H1 (cell line): ENCODE measurements at regions not wholly inside any gene's neighbourhood (a gene's known extent, or its start where the extent isn't known, plus 50 kb on each side); places are given as distances from the start of the nearest gene placed in this dataset.
A peak's percentile ranks its signal among the peaks of the same experiment; 100 is the strongest.

Experiments
- CTCF ChIA-PET: fragments of 300-600 bp; sonication (Branson Sonifier 250); formaldehyde crosslinking; loops from one replicate; lab custom pipeline; 2021; ENCODE audit not compliant: partially characterized antibody; lab: Charles Lee
- POLR2A ChIA-PET: fragments of 300-600 bp; sonication (Branson Sonifier 250); formaldehyde crosslinking; loops from one replicate; lab custom pipeline; 2021; ENCODE audit warnings: inconsistent platforms; ENCODE audit not compliant: partially characterized antibody; lab: Charles Lee
- DNase-seq, 2 experiments: peaks; one replicate each; pipeline versions ENCODE4 v3.0.0 to v3.0.0-alpha.2; 2010 to 2022; ENCODE audit warnings: low spot score in 2 of 2, low read depth in 1 of 2, mixed read lengths in 1 of 2
- FAIRE-seq: peaks from 2 replicates; lab custom pipeline; 2011; peaks lifted over from hg19 to GRCh38; lab: Jason Lieb, UNC
- H2AFZ ChIP-seq: 2 replicates; pipeline ENCODE4 v1.8.1; 2012; ENCODE audit warnings: low read length, inconsistent platforms
- H2AK5ac ChIP-seq: 2 replicates; pipeline ENCODE4 v1.6.1; 2013; ENCODE audit warnings: low read depth, low read length
- H2BK120ac ChIP-seq: replicated peaks from 2 replicates; pipeline ENCODE3; 2013; ENCODE audit warnings: low read depth, low read length, inconsistent platforms
- H2BK12ac ChIP-seq: 2 replicates; pipeline ENCODE4 v1.6.1; 2013; ENCODE audit warnings: low read depth, low read length
- H2BK15ac ChIP-seq: 2 replicates; pipeline ENCODE4 v1.6.1; 2013; ENCODE audit warnings: low read length
- H2BK20ac ChIP-seq: 2 replicates; pipeline ENCODE4 v1.6.1; 2013; ENCODE audit warnings: low read length
- H2BK5ac ChIP-seq: 2 replicates; pipeline ENCODE4 v1.6.1; 2013; ENCODE audit warnings: low read depth, low read length
- H3K14ac ChIP-seq: 2 replicates; pipeline ENCODE4 v1.6.1; 2013; ENCODE audit warnings: inconsistent platforms; ENCODE audit not compliant: insufficient read length
- H3K18ac ChIP-seq: 2 replicates; pipeline ENCODE4 v1.6.1; 2013; ENCODE audit warnings: low read length; ENCODE audit errors: extremely low read depth
- H3K23ac ChIP-seq: 2 replicates; pipeline ENCODE4 v1.6.1; 2013; ENCODE audit warnings: inconsistent platforms; ENCODE audit not compliant: insufficient read length
- H3K23me2 ChIP-seq: 2 replicates; pipeline ENCODE4 v1.6.1; 2013; ENCODE audit warnings: low read depth, low read length
- H3K27ac ChIP-seq: 2 replicates; pipeline ENCODE4 v1.6.1; 2011; ENCODE audit warnings: low read depth, low read length, inconsistent platforms
- H3K27me3 ChIP-seq, 4 experiments: replicated peaks in 1 of 4; 1 replicate in 1 of 4; 2 replicates in 3 of 4; pipeline versions ENCODE4 v1.6.1 to v1.8.1; 2011 to 2013; ENCODE audit warnings: low read length in 3 of 4, mild to moderate bottlenecking in 3 of 4, inconsistent platforms in 2 of 4, mixed read lengths in 2 of 4, moderate library complexity in 1 of 4; ENCODE audit not compliant: control insufficient read depth in 3 of 4, insufficient read depth in 3 of 4; ENCODE audit errors: extremely low read depth in 1 of 4
- H3K36me3 ChIP-seq, 4 experiments: 2 replicates each; pipeline versions ENCODE4 v1.6.1 to v1.8.1; 2011 to 2013; ENCODE audit warnings: mild to moderate bottlenecking in 4 of 4, low read length in 3 of 4, moderate library complexity in 2 of 4, control low read depth in 1 of 4, inconsistent platforms in 1 of 4; ENCODE audit not compliant: insufficient read depth in 4 of 4, control insufficient read depth in 2 of 4
- H3K4ac ChIP-seq: replicated peaks from 2 replicates; pipeline ENCODE3; 2013; ENCODE audit warnings: low read length, low read depth, mixed read lengths, inconsistent platforms; ENCODE audit not compliant: insufficient read length
- H3K4me1 ChIP-seq, 4 experiments: replicated peaks in 1 of 4; 1 replicate in 1 of 4; 2 replicates in 3 of 4; pipeline versions ENCODE4 v1.6.1 to v1.8.1; 2011 to 2013; ENCODE audit warnings: low read length in 3 of 4, inconsistent platforms in 2 of 4, mixed read lengths in 1 of 4; ENCODE audit not compliant: insufficient read depth in 4 of 4, control insufficient read depth in 3 of 4
- H3K4me2 ChIP-seq, 2 experiments: 2 replicates each; pipeline versions ENCODE4 v1.6.1 to v1.8.1; 2011 to 2013; ENCODE audit warnings: low read depth in 2 of 2, low read length in 2 of 2, control low read depth in 1 of 2, inconsistent platforms in 1 of 2, mild to moderate bottlenecking in 1 of 2; ENCODE audit not compliant: insufficient read depth in 1 of 2
- H3K4me3 ChIP-seq, 4 experiments: fragments of 200-600, 300-600 bp in 1 of 4; sonication (generic), shearing (Covaris generic), sonication (Bioruptor Twin) in 1 of 4; 2 replicates each; pipeline versions ENCODE4 v1.5.1 to v1.8.1; 2011 to 2016; ENCODE audit warnings: low read length in 4 of 4, low read depth in 3 of 4, control low read depth in 2 of 4, inconsistent platforms in 2 of 4, mild to moderate bottlenecking in 2 of 4, mixed read lengths in 1 of 4, moderate library complexity in 1 of 4; ENCODE audit not compliant: insufficient read depth in 2 of 4; ENCODE audit errors: extremely low read depth in 1 of 4
- H3K56ac ChIP-seq: replicated peaks from 2 replicates; pipeline ENCODE3; 2013; ENCODE audit warnings: low read depth, mild to moderate bottlenecking, mixed read lengths, low read length, inconsistent platforms; ENCODE audit not compliant: insufficient read length
- H3K79me1 ChIP-seq: 2 replicates; pipeline ENCODE4 v1.6.1; 2013; ENCODE audit warnings: low read depth, low read length, control low read depth
- H3K79me2 ChIP-seq, 2 experiments: 2 replicates each; pipeline versions ENCODE4 v1.6.1 to v1.8.1; 2012 to 2013; ENCODE audit warnings: low read length in 2 of 2, mild to moderate bottlenecking in 2 of 2, inconsistent platforms in 1 of 2; ENCODE audit not compliant: insufficient read depth in 2 of 2, control insufficient read depth in 1 of 2
- H3K9ac ChIP-seq, 4 experiments: replicated peaks in 1 of 4; 1 replicate in 1 of 4; 2 replicates in 3 of 4; pipeline versions ENCODE4 v1.6.1 to v1.8.1; 2011 to 2013; ENCODE audit warnings: low read depth in 3 of 4, low read length in 3 of 4, control low read depth in 2 of 4, mild to moderate bottlenecking in 2 of 4, moderate library complexity in 2 of 4, inconsistent platforms in 1 of 4; ENCODE audit errors: extremely low read depth in 1 of 4
- H3K9me3 ChIP-seq, 2 experiments: 2 replicates each; pipeline versions ENCODE4 v1.6.1 to v1.8.1; 2012 to 2013; ENCODE audit warnings: mild to moderate bottlenecking in 2 of 2, moderate library complexity in 2 of 2, control low read depth in 1 of 2, inconsistent platforms in 1 of 2, low read depth in 1 of 2, low read length in 1 of 2, mixed read lengths in 1 of 2; ENCODE audit not compliant: insufficient read depth in 2 of 2
- H4K20me1 ChIP-seq, 2 experiments: replicated peaks in 1 of 2; 2 replicates each; pipeline versions ENCODE3 to v1.8.1; 2011 to 2013; ENCODE audit warnings: inconsistent platforms in 2 of 2, low read length in 2 of 2, mild to moderate bottlenecking in 1 of 2; ENCODE audit not compliant: insufficient read depth in 2 of 2, control insufficient read depth in 1 of 2
- H4K5ac ChIP-seq: 2 replicates; pipeline ENCODE4 v1.6.1; 2013; ENCODE audit warnings: low read length, low read depth, mixed read lengths, inconsistent platforms; ENCODE audit not compliant: insufficient read length
- H4K8ac ChIP-seq: 2 replicates; pipeline ENCODE4 v1.8.0; 2013; ENCODE audit warnings: mild to moderate bottlenecking, moderate library complexity, low read length, inconsistent platforms; ENCODE audit not compliant: insufficient read depth; ENCODE audit errors: extremely low read depth
- H4K91ac ChIP-seq: replicated peaks from 2 replicates; pipeline ENCODE3; 2013; ENCODE audit warnings: low read length, mixed read lengths, inconsistent platforms; ENCODE audit not compliant: insufficient read length
- CTBP2 ChIP-seq: IDR thresholded peaks from 2 replicates; pipeline ENCODE4 v1.7.0; 2011; ENCODE audit warnings: borderline replicate concordance, mild to moderate bottlenecking, moderate library complexity, mixed read lengths, low read length; ENCODE audit not compliant: insufficient read depth, insufficient read length
- TAF1 ChIP-seq: IDR thresholded peaks from 2 replicates; pipeline ENCODE4 v1.6.1; 2011; ENCODE audit warnings: mild to moderate bottlenecking, low read depth, low read length
- WGBS, 2 experiments: shearing (Covaris generic) in 1 of 2; methylation state at CpG; one replicate each; pipeline versions ENCODE4 v1.1.6 to v1.1.7; 2013 to 2015; ENCODE audit warnings: low lambda C conversion rate in 2 of 2, mixed read lengths in 2 of 2, inconsistent platforms in 1 of 2, low coverage in 1 of 2, missing lambda C conversion rate in 1 of 2; ENCODE audit not compliant: insufficient replicate concordance in 2 of 2, insufficient coverage in 1 of 2, insufficient read length in 1 of 2; ENCODE audit errors: extremely low coverage in 1 of 2, missing lambda C conversion rate in 1 of 2; 5-methylcytosine and 5-hydroxymethylcytosine counted together

DNA sequence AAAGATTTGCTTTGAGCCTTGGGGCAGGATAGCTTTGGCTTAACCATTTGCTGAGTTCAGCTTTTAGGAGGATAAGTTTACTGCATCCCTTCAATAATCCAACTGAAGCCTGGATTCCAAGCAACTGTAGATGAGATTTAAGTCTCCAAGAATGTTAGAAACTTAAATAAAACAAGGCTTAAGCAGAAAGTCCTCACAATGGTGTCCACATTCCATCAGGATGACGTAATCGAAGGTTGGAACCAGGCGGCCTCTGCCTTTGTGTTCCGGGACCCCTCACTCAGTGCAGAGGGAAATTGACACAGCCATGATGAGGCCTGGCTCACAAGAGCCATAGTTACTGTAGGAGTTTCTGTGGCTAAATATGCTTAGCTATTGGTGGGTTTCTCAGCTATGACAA is 260.4 kb downstream of the LPIN1 start:
- Histone ChIP-seq H3K79me1 (no peaks in the 10 kb centered on the region), H2BK5ac (peak overlapping the region; percentile 48; the same call in 1 of the 2 replicates), H3K27me3 (no peaks in the 10 kb centered on the region), H4K5ac (no peak overlapping the region), H3K4ac (no peak overlapping the region), H4K91ac (no peak overlapping the region), H4K8ac (no peak overlapping the region), H2BK120ac (no peak overlapping the region), H3K9ac (no peak overlapping the region), H2AFZ (0 out of 2 replicates have a peak overlapping the region, but pooled peaks have one; percentile 37), H3K4me2 (no peak overlapping the region), H3K36me3 (no peaks in the 10 kb centered on the region), H2AK5ac (no peak overlapping the region), H4K20me1 (no peaks in the 10 kb centered on the region), H3K4me3 (no peak overlapping the region), H3K79me2 (no peaks in the 10 kb centered on the region), H3K4me1 (peaks cover 0 to 8% (median 2%) of the 10 kb centered on the region in 4 experiments; a peak in 3 of 7 replicates), H3K18ac (0 out of 2 replicates have a peak overlapping the region, but pooled peaks have one; percentile 3), H2BK15ac (no peak overlapping the region), H2BK20ac (no peak overlapping the region), H3K23ac (no peak overlapping the region), H3K56ac (no peak overlapping the region), H3K23me2 (no peaks in the 10 kb centered on the region; the same call in 1 of the 2 replicates), H3K14ac (no peak overlapping the region), H2BK12ac (no peak overlapping the region), H3K9me3 (no peaks in the 10 kb centered on the region), H3K27ac (no peak overlapping the region)
- WGBS, 2 experiments, result 67% methylated on average over 4 of the region's 4 CpGs; no CpG with 5 or more reads in 1 of the 2 experiments
- FAIRE-seq (peak; percentile 28), DNase-seq (peak; percentile 25 to 49)
- ChIA-PET CTCF (interaction anchor here (0.9 kb wide), 1 partner anchor 9 kb away, joined by 3 read pairs; no protein-coding TSS in a partner anchor), POLR2A (no interaction called here)
- no peak for TF ChIP-seq TAF1
- no peak for TF ChIP-seq CTBP2
